CD4-positive, alpha-beta T cell treated with Interferon alpha-2 for 1 hour (primary cell): ENCODE measurements at regions not wholly inside any gene's neighbourhood (a gene's known extent, or its start where the extent isn't known, plus 50 kb on each side); places are given as distances from the start of the nearest gene placed in this dataset.

Source experiments
- DNase-seq, 2 donors: peaks; one replicate each; pipeline ENCODE4 v3.0.0-alpha.2; 2020 to 2022

DNA sequence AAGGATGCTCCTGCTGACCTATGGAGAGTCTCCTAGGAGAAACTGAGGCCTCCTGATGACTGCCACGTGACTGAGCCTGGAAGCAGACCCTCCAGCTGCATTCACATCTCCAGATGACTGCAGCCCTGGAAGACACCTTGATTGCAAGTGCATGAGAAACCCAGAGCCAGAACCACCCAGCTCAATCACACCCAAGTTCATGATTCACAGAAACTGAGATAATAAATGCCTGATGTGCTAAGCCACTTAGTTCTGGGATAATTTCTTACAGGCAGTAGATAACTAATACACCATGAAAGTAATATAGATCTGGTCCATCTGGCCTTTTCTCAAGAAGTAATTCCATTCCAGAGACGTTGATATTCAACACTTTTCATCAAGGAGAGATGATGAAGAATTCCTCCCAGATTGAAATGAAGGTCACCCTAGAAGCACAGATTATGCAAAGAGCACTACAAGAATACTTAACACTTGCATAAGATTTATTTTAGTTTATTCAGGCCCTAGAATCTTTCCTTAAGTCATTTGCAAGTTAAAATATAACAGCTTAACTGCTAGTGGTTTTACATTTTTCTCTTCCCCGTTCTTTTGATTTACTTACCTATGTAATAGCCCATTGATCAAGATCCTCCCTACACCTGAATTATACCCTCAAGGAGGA, 208.2 kb upstream of the INHBA start:
- DNase-seq: no peak

DNA sequence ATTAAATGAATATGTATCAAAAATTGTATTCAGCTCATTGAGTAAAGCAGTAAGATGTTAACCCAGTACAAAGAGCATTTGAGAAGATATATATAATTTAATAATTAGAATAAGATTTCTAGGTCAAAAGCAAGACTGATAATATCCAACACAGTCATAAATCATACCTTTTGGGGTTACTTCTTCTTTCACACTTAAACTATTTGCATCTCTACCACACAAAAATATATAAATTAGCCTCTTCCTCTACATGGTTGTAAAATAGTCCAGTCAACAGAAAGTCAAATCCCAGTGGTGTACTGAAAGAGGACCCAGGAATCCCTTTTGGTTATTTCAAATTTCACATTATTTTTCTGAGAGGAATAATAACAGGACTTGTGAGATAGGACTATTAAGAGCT, 204.6 kb upstream of the INHBA start:
- DNase-seq: no peak

DNA sequence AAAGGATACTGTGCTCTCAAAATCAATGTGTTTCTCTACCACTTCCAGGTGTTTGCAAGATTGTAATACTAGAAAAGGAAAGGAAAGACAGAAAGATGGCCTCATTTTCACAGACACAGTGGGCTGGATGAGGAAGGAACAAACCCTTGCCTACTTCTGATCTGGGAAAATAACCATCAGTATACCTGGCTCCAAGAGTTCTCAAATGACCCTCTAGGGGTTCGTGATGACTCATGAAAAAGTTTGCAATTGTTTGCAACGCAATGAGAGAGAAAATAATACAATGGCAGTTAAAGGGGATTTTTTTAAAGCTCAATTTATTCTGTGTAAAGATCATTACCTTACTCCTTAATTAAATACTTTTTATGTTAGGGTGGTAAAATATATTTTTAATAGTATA, 197.6 kb upstream of the INHBA start:
- no peak for DNase-seq

DNA sequence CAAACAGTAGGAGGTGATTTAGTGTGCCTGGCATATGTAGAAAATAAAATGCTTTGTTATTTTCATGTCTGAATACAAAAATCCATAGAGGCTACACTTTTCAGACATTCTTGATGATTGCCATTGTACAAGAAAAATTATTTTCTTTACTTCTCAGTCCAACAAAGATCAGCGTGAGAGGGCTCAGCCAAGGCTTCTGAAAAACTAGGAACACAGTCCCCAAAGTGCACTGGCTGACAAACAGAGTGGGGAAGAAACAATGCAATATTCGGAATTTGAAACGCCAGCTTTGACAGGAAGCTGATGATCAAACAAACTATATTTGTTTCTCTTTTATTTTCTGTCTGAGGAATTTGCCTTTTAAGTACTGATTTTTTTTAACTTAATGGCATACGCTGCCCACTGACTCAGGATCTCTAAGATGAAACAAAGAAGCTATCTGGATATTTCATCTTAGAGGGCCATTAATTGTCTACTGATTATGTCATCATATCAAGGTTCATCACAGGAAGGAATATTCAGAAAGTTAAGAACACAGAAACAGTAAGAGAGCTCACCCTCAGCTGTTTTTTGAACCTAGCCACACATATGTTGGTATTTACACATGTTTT, 197.0 kb upstream of the INHBA start:
- DNase-seq: no peak

DNA sequence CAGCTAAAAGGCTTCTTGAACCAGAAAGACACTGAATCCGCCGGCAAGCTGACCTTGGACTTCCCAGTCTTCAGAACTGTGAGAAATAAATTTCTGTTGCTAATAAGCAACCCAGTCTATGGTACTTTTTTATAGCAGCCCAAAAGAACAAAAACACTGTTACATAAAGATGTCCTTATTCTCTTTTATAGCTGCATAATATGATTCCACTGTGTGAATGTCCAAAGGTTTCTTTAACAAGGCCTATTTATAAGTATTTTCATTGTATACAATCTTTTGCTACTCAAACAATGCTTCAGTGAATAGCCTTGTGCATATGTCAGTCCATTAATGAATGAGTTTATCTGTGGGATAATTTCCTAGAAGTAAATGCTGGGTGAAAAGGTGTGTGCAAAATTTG, 190.8 kb upstream of the INHBA start:
- no peak for DNase-seq

DNA sequence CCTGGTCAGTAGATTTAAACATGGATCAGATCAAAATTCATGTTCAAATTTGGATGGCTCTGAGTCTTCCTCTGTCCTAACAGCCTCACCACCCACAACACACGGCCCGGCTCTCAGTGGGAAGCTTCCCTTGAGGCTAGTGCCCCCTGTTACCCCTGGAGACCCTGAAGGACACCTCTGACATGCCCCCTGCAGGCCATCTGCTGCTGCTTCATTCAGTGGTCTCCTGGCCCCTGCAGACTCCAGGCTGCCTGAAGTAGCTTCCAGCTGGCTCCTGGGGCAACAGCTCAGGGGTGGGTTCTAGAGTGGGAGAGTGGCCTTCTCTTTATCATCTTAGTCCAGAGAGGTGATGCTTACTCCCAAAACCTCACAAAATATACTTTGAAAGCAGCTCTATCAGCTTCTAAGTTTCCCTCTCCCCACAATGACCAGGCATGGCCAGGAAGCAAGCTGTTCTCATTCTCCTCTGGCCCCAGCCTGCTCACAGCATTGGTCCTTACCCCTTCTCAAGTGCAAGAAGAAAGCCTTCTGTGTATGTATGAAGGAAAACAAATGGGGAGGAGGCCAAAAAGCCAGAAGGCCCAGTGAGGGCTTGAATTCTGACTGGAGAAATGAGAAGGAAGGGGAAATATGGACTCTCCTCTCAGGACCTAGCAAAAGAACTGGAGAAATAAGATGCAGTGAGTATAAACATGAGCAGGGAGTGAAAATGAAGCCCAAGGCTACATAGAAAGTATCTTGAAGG, 189.6 kb upstream of the INHBA start:
- no peak for DNase-seq

DNA sequence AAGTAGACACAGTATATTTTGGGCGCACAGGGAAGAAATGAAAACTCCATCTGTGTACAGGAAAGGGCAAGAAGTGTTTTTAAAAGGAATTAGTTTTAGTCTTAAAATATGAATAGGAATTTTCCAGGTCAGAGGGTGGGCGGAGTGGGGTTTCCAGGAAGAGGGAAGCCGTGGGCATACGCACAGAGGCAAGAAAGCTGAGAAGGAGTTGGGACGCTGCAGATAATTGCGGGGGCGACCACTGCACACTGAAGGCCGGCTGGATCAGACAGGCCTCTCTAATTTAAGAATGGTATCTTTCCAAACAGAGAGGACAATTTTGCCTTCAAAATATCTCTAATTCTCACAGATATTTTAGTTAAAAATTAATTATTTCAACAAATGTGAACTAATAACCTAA, 189.1 kb upstream of the INHBA start:
- DNase-seq: no peak

DNA sequence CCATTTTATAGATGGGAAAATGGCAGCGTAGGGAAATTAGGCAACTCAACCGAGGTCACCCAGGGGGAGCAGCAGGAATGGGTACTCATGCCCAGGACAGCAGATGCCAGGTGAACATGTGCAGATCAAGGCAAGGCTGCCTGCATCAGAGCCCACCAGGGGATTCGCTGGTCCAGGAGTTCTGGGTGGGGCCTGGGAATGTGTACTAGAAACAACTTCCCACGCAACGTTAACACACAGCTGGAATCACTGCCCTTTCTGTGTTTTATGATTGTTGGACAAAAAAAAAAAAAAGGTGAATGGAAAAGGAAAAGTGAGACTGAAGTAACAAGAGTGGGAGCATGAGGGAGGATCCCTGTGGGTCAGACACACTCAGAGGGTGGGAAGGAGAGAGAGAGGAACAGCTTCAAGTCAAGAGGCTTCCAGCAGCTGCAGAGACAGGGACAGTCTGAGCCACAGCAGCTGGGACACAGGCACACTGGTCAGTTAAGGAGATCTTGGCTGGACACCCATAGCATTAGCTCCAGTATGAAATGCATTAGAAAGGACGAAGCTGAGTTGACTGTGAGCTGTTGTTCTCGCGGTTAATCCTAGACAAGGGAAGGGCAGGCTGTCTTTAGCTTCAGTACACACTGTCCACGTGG, 187.9 kb upstream of the INHBA start:
- no peak for DNase-seq

DNA sequence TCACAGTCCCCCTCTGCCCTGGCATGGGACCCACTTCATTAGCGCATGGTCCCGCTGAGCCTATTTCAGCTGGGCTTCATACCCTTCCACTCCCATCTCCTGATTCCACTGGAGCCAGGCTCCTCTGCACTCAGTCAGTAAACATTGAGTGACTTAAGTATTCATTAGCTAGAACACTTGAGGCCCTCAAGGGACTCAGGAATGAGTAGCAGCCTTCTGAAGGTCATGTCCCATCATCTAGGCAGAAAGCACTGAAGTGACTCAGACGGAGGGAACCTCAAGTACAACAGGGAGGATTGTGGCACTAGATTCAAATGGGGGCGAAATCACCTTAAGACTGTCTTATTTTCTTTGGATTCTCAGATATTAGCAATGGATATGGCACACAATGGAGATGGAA, 186.6 kb upstream of the INHBA start:
- DNase-seq: no peak

DNA sequence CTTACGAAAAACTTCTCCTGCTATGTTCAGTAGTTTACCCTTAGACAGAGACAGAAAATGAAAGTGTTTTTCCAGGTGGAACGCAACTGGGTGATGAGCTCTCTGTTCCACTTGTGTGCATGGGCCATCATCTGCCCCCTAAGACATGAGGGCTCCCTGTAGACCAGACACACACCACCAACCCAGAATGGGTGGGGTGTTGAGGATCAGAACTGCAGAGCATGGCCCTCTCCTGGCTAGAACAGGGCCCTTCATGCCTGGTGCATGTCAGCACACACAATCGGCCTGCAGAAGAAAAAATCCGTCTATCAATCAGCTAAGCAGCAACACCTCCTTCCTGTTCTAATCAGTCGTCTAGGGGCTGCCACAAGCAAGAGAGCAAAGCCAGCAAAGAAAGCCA, 186.2 kb upstream of the INHBA start:
- peak in 1 of 2 donors; percentile 27 for DNase-seq

DNA sequence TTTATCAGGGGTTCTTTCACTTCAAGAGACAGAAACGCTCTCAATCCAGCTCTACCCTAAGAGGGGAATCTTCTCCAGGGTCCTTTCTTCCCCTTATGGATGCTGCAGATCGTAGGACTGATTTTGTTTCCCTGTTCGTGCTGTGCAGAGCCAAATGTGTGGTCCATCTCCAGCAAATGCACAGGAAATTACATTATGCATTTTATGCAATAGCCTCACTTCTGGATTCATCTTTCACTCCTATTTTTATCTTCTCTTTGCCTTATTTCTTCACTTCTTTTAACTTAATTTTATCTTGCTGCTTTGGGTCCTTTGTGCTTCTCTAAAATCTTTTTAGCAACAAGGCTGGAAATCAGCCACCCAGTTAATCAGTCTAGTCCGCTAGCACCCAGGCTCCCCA, 184.5 kb upstream of the INHBA start:
- DNase-seq: no peak

DNA sequence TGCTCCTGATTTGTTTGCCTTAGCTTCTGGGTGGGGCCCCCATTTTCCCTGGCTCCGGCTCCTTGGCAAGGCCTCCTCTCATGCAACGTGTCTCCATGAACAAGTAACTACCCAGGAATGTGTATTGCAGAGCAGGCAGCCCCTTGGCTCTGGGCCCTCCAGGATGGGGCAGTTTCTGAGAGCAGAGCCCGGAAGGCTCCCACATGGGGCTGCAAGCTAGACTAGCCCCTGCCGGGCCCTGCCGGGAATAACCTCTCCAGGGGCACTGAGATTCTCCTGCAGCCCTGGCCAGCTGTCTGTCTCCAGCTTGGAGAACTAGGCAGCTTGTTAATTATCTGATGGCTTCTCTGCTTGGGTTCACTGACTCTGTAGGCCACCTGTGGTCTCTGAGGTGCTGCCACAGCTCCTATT, 184.0 kb upstream of the INHBA start:
- no peak for DNase-seq

DNA sequence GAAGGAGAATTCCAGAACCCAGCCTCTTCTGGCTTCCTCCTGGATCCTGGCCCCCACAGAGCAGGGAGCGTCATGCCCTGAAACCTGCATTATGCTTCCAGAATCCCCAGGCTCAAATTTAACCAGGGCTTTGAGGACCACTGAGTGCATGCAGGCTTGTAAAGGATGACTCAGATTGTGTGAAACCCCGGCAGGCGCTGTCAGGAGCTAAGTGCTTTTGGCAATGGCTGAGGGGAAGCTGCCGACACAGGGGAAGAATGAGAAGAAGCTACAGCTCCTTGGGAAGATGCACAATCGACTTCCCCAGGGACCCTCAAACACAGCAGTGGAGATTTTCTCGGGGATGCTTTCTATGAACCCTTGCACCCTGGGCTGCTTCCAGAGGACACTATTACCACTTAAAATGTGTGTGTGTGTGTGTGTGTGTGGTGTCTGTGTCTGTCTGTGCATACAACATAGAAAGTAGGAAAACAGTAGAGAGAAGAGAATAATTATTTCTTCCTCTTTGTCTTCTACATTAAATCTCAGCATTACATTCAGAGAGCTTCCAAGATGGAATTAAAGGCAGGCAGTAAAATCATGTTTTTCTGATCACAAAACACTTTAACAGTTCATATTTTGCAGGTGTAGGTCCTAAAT, 183.5 kb upstream of the INHBA start:
- peak in 1 of 2 donors; percentile 8 for DNase-seq

DNA sequence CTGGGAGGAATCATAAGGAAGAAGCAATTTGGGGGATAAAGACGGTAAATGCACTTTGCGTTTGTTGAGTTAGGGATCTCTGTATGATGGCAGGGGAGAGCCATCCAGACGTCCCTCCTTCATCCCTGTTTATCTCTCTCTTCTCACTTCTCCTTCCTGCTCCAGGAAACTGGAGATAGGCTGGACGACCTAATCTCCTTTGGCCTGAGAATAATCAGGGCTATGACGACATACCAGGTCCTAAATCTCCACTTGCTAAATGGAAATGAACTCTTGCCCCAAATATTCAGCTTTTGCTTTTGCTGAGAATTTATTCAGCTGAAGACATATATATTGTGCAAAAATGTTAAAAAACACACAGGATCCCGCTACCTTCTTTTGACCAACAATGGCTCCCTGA, 182.9 kb upstream of the INHBA start:
- DNase-seq: no peak

DNA sequence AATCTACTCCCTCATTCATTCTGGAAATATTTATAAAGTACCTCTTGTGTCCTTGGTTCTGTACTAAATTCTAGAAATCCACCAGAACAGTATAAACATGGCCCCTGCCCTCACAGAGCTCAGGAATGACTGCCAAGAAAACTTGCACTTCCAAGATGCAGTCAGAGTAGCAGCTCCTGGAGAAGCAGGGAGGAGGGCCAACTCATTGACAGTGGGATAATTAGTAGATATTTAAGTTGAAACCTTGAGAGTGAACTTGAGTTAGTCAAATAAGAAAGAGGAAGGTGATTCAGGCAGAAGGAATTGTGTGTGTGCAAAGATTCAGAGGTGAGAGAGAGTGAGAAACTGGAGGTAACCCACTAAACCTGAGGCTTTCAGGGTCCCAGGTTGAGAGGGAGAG, 182.2 kb upstream of the INHBA start:
- DNase-seq: no peak

DNA sequence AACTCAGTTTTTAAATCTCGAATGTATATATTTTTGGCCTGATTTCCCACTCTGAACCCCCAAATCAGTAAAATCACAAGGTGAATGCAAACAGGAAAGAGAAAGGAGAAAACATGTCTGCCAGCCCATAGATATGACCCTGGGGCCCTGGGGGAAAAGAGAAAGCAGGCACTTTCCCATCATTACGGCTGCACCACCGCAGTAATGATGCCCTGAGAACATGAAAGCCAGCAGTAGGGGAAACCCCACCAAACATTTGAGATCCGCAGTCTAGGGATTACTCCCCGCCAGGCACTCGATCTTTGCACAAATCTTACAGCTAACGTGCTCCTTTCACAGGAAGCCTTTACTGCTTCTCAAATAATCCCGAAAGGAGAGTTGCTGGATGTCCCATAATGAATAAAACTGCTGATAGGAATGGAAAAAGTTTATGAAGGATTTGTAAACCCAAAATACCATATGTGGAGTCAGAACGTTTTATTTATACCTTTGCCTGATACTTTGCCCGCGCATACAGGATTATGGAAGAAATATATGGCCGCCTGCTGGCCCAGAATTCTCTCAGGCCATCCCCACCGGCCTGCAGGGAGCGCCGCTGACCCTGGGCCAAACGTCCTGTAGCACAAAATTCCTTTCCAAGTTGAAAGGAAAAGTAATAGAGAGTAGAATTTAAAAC, 180.0 kb upstream of the INHBA start:
- DNase-seq: peak; percentile 40 to 47

DNA sequence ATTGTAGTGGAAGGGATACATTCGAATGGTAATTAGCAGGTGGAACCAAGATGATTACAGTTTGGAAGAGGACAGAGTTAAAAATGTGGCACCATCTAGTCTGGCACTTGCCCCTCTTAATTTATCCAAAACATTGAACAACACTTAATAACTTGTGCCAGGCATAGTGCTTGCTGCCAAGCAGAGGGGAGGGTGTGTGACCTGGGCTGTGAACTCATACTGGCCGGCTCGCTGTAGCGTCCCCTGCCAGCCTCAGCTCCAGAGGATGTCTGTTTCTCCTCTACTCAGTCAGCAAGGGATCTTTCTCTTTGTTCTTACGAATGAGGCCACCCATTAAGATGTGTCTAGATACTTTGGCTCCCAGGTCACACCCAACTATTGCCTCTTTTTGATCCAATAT, 179.4 kb upstream of the INHBA start:
- DNase-seq: no peak

DNA sequence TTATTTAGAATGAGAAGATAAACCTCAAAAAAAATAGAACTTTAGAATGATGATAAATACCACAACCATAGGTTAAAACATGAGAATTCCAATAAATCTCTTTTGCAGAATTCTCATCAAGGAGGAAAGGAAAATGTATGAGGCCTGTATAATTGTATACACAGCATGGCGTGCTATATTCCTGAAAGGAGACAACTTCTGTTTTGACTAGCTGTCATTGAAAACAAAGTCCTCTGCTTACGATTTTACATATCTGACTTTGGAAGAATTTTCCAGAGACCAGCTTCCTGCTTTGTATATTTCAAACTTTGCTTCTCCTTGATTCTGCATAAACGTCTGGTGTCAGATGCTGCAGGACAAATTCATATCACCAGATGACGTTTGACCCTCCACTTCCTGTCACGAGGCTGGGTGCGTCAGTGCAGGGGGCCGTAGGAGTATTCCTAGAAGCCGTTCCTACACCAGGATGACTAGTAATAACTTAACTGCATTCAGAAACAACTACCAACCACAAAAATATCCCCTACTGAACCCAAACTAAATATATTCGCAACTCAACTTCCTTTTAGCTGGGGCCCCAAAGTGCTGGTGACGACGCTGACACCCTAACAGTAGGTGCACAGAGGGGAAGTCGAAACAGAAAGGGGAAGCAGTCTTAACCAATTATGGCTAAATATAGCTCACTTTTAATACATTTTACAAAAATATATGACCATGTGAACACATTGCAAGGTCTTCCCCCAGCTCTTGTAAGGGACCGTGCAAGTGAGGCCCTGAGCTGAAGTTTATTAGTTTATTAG, 178.6 kb upstream of the INHBA start:
- DNase-seq: peak; percentile 84 to 91

DNA sequence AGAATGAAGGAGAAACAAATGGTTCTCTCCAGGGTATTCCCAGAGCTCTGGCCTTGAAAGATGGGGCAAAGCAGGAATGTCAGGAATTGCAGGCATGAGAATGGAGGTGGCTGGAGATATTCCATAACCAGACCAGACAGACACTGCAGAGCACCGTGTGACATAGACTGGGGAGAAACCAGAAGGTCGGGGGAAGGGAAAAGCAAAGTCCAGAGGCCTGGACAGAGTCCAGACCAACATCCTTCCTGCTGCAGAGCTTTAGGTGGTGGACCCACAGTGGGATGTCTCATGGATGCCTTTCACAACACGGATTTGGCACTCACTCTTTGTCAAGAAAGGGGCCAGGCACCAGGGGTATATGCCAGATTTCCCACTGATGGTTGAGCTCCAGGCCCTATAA, 177.2 kb upstream of the INHBA start:
- no peak for DNase-seq

DNA sequence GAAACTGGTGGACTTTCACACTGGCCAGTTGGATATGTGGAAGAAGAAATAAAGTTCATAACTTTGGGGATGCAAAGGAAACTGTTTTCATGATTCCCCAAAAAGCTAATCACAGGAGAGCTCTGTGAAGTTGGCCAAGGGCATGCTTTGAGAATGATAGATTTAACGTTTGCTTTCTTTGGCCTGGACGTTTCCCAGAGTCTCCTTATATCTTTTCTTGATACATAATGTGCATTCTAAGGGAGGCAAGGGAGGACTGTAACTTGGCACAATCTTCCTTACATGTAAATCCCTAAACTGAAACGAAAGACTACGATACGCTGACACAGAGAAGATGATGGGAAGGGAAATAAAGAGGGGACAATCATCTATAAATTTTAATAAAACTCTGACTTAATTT, 176.5 kb upstream of the INHBA start:
- DNase-seq: no peak

DNA sequence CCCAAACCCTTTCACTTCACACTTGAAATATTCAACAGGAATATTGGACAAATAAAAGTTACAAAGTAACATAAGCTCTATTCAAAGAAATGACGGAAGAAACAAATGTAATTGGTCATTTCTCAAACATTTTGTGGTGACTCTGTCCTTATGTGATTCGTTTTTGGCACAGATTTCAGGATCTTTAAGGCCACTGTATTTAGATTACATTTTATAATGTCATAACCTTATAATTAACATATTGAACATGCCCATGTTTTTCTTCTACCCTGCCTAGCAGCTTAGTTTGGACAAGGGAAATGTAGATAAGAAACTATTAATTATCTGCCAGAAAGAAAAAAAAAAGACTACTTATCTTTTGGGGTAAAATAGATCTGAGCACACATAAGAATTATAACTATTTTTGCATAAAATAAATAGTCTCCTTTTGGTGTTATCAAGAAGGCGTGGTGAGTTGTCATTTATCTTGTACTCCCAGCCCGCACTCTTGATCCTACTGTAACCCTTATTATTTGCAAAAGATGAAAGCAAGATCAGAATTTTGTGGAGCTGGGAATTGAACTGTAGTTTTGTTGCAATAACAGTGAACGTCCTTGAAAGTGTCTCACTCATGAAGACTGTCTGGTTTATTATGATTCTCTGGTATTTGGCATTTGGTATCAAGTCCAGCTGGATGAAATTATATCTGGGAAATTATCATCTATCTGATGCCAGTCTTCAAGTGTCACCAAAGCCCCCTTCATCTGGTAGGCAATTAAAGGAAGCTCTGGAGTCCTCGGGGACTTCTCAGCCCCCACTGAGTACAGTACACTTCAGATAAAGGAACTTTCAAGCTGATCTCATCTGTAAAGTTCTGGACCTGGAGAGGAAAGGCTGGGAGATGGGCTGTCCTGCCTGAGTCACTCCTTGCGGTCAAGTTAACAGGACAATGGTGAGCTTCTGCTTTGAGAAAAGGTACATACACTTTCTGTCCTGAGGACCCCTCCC, 175.7 kb upstream of the INHBA start:
- DNase-seq: no peak
